ENCODE measurements at regions not wholly inside any gene's neighbourhood (a gene's known extent, or its start where the extent isn't known, plus 50 kb on each side); places are given as distances from the start of the nearest gene placed in this dataset.

GRCh38 chr1:60983701-60984061 is 98.7 kb upstream of the NFIA start:
- TF ChIP-seq CTCF (optimal IDR thresholded peaks at IDR 0.05 in 1 of 3, IDR thresholded peaks at IDR 0.05 in 1 of 3, conservative IDR thresholded peaks at IDR 0.05 in 1 of 3; ENCODE audit: extremely low read depth in 1 of 3, insufficient read depth in 2 of 3, low read length in 3 of 3): no peak
- no peak for TF ChIP-seq EZH2 (IDR thresholded peaks at IDR 0.05; ENCODE audit: low read length)

Measured in keratinocyte (primary cell).